GM06990 (cell line): ENCODE measurements at regions not wholly inside any gene's neighbourhood (a gene's known extent, or its start where the extent isn't known, plus 50 kb on each side); places are given as distances from the start of the nearest gene placed in this dataset.

Experiments
- DNase-seq: peaks from one replicate; pipeline ENCODE4 v3.0.0-alpha.2; 2011; ENCODE audit not compliant: insufficient read length; ENCODE audit errors: extremely low read depth
- H3K27me3 ChIP-seq: replicated peaks from 2 replicates; pipeline ENCODE4 v1.6.0; 2011; ENCODE audit warnings: low read length; ENCODE audit not compliant: control insufficient read depth, insufficient read depth
- H3K36me3 ChIP-seq: 2 replicates; pipeline ENCODE4 v1.5.1; 2011; ENCODE audit warnings: low read length; ENCODE audit not compliant: control insufficient read depth, insufficient read depth
- H3K4me3 ChIP-seq: replicated peaks from 2 replicates; pipeline ENCODE4 v1.5.1; 2011; ENCODE audit warnings: low read depth, mild to moderate bottlenecking, control low read depth, low read length
- TF ChIP-seq, protein P1 (sequence below): IDR thresholded peaks from 2 replicates; pipeline ENCODE4 v1.5.1; 2011; ENCODE audit warnings: low read length, control low read depth, mild to moderate bottlenecking, inconsistent platforms; ENCODE audit not compliant: insufficient read depth, poor library complexity, severe bottlenecking

DNA sequence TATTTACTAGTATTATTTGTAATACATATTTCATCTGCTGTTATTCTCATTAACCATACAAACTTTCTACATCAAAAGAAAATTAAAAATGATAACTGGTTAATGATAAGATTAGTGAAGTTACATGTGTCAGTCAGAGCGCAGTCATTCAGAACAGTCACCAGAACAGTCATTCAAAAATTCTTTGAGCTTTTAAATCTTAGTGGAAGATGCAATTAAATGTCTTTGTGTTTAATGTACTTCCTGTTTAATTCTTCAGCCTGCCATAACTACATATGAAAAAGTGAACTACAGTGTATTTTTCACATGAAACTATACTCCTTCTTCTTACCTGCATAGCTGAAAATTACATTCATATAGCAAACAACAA, 179.7 kb upstream of the NDST4 start:
- H3K36me3 ChIP-seq: no peaks in the 10 kb centered on the region
- no peaks in the 10 kb centered on the region for H3K27me3 ChIP-seq
- no peak for DNase-seq
- no peak overlapping the region for H3K4me3 ChIP-seq
- TF ChIP-seq, protein P1, sequence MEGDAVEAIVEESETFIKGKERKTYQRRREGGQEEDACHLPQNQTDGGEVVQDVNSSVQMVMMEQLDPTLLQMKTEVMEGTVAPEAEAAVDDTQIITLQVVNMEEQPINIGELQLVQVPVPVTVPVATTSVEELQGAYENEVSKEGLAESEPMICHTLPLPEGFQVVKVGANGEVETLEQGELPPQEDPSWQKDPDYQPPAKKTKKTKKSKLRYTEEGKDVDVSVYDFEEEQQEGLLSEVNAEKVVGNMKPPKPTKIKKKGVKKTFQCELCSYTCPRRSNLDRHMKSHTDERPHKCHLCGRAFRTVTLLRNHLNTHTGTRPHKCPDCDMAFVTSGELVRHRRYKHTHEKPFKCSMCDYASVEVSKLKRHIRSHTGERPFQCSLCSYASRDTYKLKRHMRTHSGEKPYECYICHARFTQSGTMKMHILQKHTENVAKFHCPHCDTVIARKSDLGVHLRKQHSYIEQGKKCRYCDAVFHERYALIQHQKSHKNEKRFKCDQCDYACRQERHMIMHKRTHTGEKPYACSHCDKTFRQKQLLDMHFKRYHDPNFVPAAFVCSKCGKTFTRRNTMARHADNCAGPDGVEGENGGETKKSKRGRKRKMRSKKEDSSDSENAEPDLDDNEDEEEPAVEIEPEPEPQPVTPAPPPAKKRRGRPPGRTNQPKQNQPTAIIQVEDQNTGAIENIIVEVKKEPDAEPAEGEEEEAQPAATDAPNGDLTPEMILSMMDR: no peak

- Histone ChIP-seq H3K36me3 (no peaks in the 10 kb centered on the region), H3K27me3 (no peaks in the 10 kb centered on the region), H3K4me3 (no peak overlapping the region)
- TF ChIP-seq, protein P1: no peak
- no peak for DNase-seq
These were observed 179.1 kb upstream of the NDST4 start for GRCh38 chr4:115292320-115293092.

DNA sequence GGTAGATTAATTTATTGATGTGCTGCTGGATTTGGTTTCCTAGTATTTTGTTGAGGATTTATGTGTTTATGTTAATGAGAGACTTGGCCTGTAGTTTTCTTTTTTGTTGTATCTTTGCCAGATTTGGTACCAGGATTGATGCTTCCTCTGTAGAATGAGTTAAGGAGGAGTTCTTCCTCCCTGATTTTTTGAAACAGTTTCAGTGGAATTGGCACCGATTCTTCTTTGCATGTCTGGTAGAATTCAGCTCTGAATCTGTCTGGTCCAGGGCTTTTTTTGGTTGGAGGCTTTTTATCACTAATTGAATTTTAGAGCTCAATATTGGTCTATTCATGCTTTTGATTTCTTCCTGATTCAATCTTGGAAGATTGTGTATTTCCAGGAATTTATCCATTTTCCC, 174.0 kb upstream of the NDST4 start:
- Histone ChIP-seq H3K36me3 (no peaks in the 10 kb centered on the region), H3K4me3 (no peak overlapping the region), H3K27me3 (no peaks in the 10 kb centered on the region)
- no peak for DNase-seq
- TF ChIP-seq, protein P1: no peak

GRCh38 chr4:115279330-115279729, 165.9 kb upstream of the NDST4 start:
- TF ChIP-seq, protein P1: no peak
- no peaks in the 10 kb centered on the region for H3K27me3 ChIP-seq
- no peak overlapping the region for H3K4me3 ChIP-seq
- no peaks in the 10 kb centered on the region for H3K36me3 ChIP-seq
- no peak for DNase-seq

DNA sequence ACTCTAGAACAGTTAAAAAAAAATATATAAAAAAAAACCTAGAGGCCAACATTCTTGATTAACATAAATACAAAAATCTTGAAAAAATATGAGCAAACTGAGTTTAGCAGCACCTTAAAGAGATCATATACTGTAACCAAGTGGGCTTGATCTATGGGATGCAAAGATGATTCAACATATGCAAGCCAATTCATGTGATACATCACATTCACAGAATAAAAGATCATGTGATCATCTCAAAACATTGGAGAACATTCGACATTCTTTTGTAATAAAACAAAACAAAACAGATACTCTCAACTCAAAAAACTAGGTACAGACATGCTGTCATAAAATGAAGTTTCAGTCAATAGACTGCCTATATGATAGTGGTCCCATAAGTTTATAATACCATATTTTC, 165.4 kb upstream of the NDST4 start:
- TF ChIP-seq, protein P1: no peak
- no peak for DNase-seq
- no peaks in the 10 kb centered on the region for H3K36me3 ChIP-seq
- H3K27me3 ChIP-seq: no peaks in the 10 kb centered on the region
- no peak overlapping the region for H3K4me3 ChIP-seq

- H3K4me3 ChIP-seq: no peak overlapping the region
- no peaks in the 10 kb centered on the region for H3K27me3 ChIP-seq
- H3K36me3 ChIP-seq: no peaks in the 10 kb centered on the region
- DNase-seq: no peak
- TF ChIP-seq, protein P1: no peak
These were observed 162.2 kb upstream of the NDST4 start for GRCh38 chr4:115275615-115276014.
